ENCODE measurements at regions not wholly inside any gene's neighbourhood (a gene's known extent, or its start where the extent isn't known, plus 50 kb on each side); places are given as distances from the start of the nearest gene placed in this dataset.

GRCh38 chr20:23174821-23175220 lies 88.7 kb upstream of the CD93 start:
- no peak for DNase-seq (ENCODE audit: low read depth, low spot score)
- H2AFZ ChIP-seq (ENCODE audit: control insufficient read depth, low read depth, low read length): no peak overlapping the region
- no peaks in the 10 kb centered on the region for H3K36me3 ChIP-seq (ENCODE audit: control insufficient read depth in 2 of 2, insufficient read depth in 2 of 2, low read length in 1 of 2)
- in situ Hi-C loops (cut with MboI) (no loop called here), intact Hi-C loops (cut with micrococcal nuclease; ENCODE audit: unreplicated experiment) (no loop called here)
- H3K4me3 ChIP-seq: no peak overlapping the region
- H3K9me3 ChIP-seq (replicated peaks; ENCODE audit: control insufficient read depth, insufficient read depth, low read length): no peaks in the 10 kb centered on the region; the same call in 2 of the 3 replicates
- H3K79me2 ChIP-seq (ENCODE audit: control insufficient read depth, insufficient read depth, low read length): no peaks in the 10 kb centered on the region
- RAD21 ChIA-PET (ENCODE audit: unreplicated experiment): no interaction called here
- CTCF ChIA-PET: no interaction called here
- FAIRE-seq: no peak
- no peak overlapping the region for H3K4me2 ChIP-seq (ENCODE audit: control insufficient read depth, insufficient read depth)
- 68% methylated on average over 3 of the region's 3 CpGs for WGBS (ENCODE audit: insufficient coverage, insufficient replicate concordance, low lambda C conversion rate, missing lambda C conversion rate)
- H3K27ac ChIP-seq (ENCODE audit: control insufficient read depth, insufficient read depth): no peak overlapping the region
- no peak for TF ChIP-seq SREBF2 (IDR thresholded peaks at IDR 0.05; ENCODE audit: low read length)
- TF ChIP-seq SREBF1 (IDR thresholded peaks at IDR 0.05; ENCODE audit: low read length): no peak
- TF ChIP-seq POLR2AphosphoS2 (IDR thresholded peaks at IDR 0.05; ENCODE audit: low read depth, low read length): no peak
- TF ChIP-seq SIX5 (IDR thresholded peaks at IDR 0.05; ENCODE audit: low read depth, low read length, severe bottlenecking): no peak
- no peak for TF ChIP-seq ZNF207 (IDR thresholded peaks at IDR 0.05; ENCODE audit: borderline replicate concordance)
- no peak for TF ChIP-seq ZNF687 (IDR thresholded peaks at IDR 0.05)
- TF ChIP-seq MYB (IDR thresholded peaks at IDR 0.05; ENCODE audit: borderline replicate concordance, low read depth, low read length): no peak
- H3K4me1 ChIP-seq (ENCODE audit: control insufficient read depth, insufficient read depth, low read length): no peaks in the 10 kb centered on the region
- ATAC-seq: no peak
- no peaks in the 10 kb centered on the region for H4K20me1 ChIP-seq (ENCODE audit: control insufficient read depth, insufficient read depth)
- no peak overlapping the region for H3K9ac ChIP-seq (ENCODE audit: control insufficient read depth, insufficient read depth, low read length)
- no peaks in the 10 kb centered on the region; a peak in 2 of 4 replicates for H3K27me3 ChIP-seq (replicated peaks in 1 of 2; ENCODE audit: control insufficient read depth in 2 of 2, insufficient read depth in 2 of 2, low read length in 1 of 2)
- POLR2A ChIA-PET: no interaction called here
- SMC1A ChIA-PET (ENCODE audit: uncharacterized antibody, unreplicated experiment): interaction anchor here (1.3 to 1.9 kb wide), 2 partner anchors 15 to 16 kb away, joined by 3 to 7 read pairs; no protein-coding TSS in a partner anchor
- no TSS peak for BruUV-seq (replicated peaks)

Measured in GM12878 (cell line).